Type B pancreatic cell (in vitro differentiated cells): ENCODE measurements at regions not wholly inside any gene's neighbourhood (a gene's known extent, or its start where the extent isn't known, plus 50 kb on each side); places are given as distances from the start of the nearest gene placed in this dataset.

Source experiments
- DNase-seq: peaks from one replicate; pipeline ENCODE4 v3.0.0; 2021; ENCODE audit warnings: mixed read lengths; ENCODE audit not compliant: unreplicated experiment; ENCODE audit errors: extremely low spot score
- H3K27ac Mint-ChIP-seq: 2 replicates; pipeline ENCODE4 v1.8.0; 2021; ENCODE audit warnings: mild to moderate bottlenecking, mixed read lengths
- H3K27me3 Mint-ChIP-seq: 2 replicates; pipeline ENCODE4 v1.8.0; 2021; ENCODE audit warnings: mixed read lengths
- H3K36me3 Mint-ChIP-seq: 2 replicates; pipeline ENCODE4 v1.8.0; 2021; ENCODE audit warnings: mixed read lengths
- H3K4me1 Mint-ChIP-seq: one replicate; pipeline ENCODE4 v1.8.0; 2021; ENCODE audit warnings: mixed read lengths; ENCODE audit not compliant: unreplicated experiment
- H3K4me3 Mint-ChIP-seq: 2 replicates; pipeline ENCODE4 v1.8.0; 2021; ENCODE audit warnings: mild to moderate bottlenecking, mixed read lengths
- H3K9me3 Mint-ChIP-seq: 2 replicates; pipeline ENCODE4 v1.8.0; 2021; ENCODE audit warnings: mixed read lengths
- TF ChIP-seq, protein P1 (sequence below): fragments of 200-600 bp; sonication (generic); conservative IDR thresholded peaks from 2 replicates; pipeline ENCODE4 v1.5.0; 2021; ENCODE audit warnings: antibody characterized with exemption, mild to moderate bottlenecking

- Mint-ChIP-seq H3K4me3 (no peak overlapping the region), H3K4me1 (peaks cover 8% of the 10 kb centered on the region), H3K27me3 (peaks cover 6% of the 10 kb centered on the region), H3K36me3 (no peaks in the 10 kb centered on the region), H3K9me3 (peaks cover 5% of the 10 kb centered on the region), H3K27ac (no peak overlapping the region)
- DNase-seq: no peak
- TF ChIP-seq, protein P1, sequence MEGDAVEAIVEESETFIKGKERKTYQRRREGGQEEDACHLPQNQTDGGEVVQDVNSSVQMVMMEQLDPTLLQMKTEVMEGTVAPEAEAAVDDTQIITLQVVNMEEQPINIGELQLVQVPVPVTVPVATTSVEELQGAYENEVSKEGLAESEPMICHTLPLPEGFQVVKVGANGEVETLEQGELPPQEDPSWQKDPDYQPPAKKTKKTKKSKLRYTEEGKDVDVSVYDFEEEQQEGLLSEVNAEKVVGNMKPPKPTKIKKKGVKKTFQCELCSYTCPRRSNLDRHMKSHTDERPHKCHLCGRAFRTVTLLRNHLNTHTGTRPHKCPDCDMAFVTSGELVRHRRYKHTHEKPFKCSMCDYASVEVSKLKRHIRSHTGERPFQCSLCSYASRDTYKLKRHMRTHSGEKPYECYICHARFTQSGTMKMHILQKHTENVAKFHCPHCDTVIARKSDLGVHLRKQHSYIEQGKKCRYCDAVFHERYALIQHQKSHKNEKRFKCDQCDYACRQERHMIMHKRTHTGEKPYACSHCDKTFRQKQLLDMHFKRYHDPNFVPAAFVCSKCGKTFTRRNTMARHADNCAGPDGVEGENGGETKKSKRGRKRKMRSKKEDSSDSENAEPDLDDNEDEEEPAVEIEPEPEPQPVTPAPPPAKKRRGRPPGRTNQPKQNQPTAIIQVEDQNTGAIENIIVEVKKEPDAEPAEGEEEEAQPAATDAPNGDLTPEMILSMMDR: no peak
Measured at GRCh38 chr20:11549172-11550103, 368.3 kb upstream of the BTBD3 start.

- Mint-ChIP-seq H3K27me3 (peaks cover 6% of the 10 kb centered on the region), H3K36me3 (no peaks in the 10 kb centered on the region), H3K27ac (no peak overlapping the region), H3K9me3 (peaks cover 5% of the 10 kb centered on the region), H3K4me3 (no peak overlapping the region), H3K4me1 (peaks cover 8% of the 10 kb centered on the region)
- TF ChIP-seq, protein P1: no peak
- no peak for DNase-seq
Measured at GRCh38 chr20:11550657-11551338, 366.9 kb upstream of the BTBD3 start.

- DNase-seq: no peak
- Mint-ChIP-seq H3K4me1 (peaks cover 8% of the 10 kb centered on the region), H3K27ac (no peak overlapping the region), H3K27me3 (peaks cover 3% of the 10 kb centered on the region), H3K4me3 (no peak overlapping the region), H3K36me3 (no peaks in the 10 kb centered on the region), H3K9me3 (peaks cover 5% of the 10 kb centered on the region)
- TF ChIP-seq, protein P1: no peak
Measured at GRCh38 chr20:11551479-11551878, 366.2 kb upstream of the BTBD3 start.

DNA sequence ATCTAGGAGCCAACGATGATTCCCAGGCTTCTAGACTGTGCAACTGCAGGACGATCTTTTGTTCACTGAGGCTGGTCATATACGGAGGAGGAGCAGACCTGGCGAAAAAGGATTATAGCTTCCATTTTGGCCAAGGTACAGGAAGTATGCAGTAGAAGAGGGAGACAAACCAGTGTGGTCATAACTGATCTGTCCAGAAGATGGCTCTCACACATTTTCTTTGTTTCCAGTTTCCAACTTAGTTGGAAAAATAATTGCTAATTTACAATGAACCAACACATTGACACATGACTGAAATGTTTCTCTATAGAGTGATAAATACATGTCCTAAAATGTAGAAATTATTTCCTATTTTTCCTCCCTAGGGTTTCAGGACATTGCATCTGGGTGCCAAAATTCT lies 364.1 kb upstream of the BTBD3 start:
- H3K4me3 Mint-ChIP-seq: no peak overlapping the region
- no peak for DNase-seq
- TF ChIP-seq, protein P1: peak; percentile 74
- H3K27ac Mint-ChIP-seq: no peak overlapping the region
- H3K9me3 Mint-ChIP-seq: peaks cover 4% of the 10 kb centered on the region
- peaks cover 8% of the 10 kb centered on the region for H3K4me1 Mint-ChIP-seq
- peaks cover 3% of the 10 kb centered on the region for H3K27me3 Mint-ChIP-seq
- no peaks in the 10 kb centered on the region for H3K36me3 Mint-ChIP-seq

- no peaks in the 10 kb centered on the region for H3K36me3 Mint-ChIP-seq
- no peak for DNase-seq
- H3K27ac Mint-ChIP-seq: no peak overlapping the region
- H3K9me3 Mint-ChIP-seq: no peaks in the 10 kb centered on the region
- no peak overlapping the region for H3K4me3 Mint-ChIP-seq
- no peaks in the 10 kb centered on the region for H3K27me3 Mint-ChIP-seq
- H3K4me1 Mint-ChIP-seq: no peaks in the 10 kb centered on the region
- TF ChIP-seq, protein P1: no peak
Measured at GRCh38 chr20:11555510-11555909, 362.2 kb upstream of the BTBD3 start.
